NB4 (cell line): ENCODE measurements at regions not wholly inside any gene's neighbourhood (a gene's known extent, or its start where the extent isn't known, plus 50 kb on each side); places are given as distances from the start of the nearest gene placed in this dataset.

Source experiments
- DNase-seq: peaks from one replicate; pipeline ENCODE4 v3.0.0; 2010; ENCODE audit warnings: low read depth
- H3K4me3 ChIP-seq: one replicate; pipeline ENCODE4 v1.5.1; 2011; ENCODE audit warnings: mild to moderate bottlenecking, low read depth, low read length, moderate library complexity
- MYC ChIP-seq: IDR thresholded peaks from 2 replicates; pipeline ENCODE4 v1.6.1; 2011; ENCODE audit warnings: low read depth, low read length
- POLR2A ChIP-seq: IDR thresholded peaks from 2 replicates; pipeline ENCODE4 v1.6.1; 2011; ENCODE audit warnings: mild to moderate bottlenecking; ENCODE audit not compliant: insufficient read length; ENCODE audit errors: extremely low read depth
- TF ChIP-seq, protein P1 (sequence below): IDR thresholded peaks from 2 replicates; pipeline ENCODE4 v1.6.1; 2011; ENCODE audit warnings: low read depth, low read length
- TF ChIP-seq, protein P2 (sequence below): IDR thresholded peaks from one replicate; pipeline ENCODE4 v1.5.1; 2012; ENCODE audit warnings: low read depth, low read length

DNA sequence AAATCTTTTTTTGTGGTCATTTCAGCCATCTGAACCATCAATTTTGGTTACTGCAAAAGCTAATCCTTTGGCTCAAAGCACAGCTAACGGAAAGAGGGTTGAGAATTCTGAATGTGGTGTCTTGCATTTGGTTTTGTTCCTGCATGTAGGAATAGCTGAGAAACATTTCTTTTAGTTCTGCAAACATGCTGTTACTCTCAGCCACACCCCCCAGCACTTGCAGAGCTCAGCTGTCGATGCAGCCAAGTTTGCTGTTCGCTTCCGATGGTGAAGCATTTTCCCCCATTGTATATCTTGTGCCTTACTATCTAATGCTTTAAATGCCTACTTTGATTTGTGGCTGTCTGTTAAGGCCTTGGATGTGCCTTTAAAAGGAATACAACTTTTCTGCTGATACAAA, 294.9 kb upstream of the FANCL start:
- no peak overlapping the region for H3K4me3 ChIP-seq
- DNase-seq, result no peak
- TF ChIP-seq, protein P1, sequence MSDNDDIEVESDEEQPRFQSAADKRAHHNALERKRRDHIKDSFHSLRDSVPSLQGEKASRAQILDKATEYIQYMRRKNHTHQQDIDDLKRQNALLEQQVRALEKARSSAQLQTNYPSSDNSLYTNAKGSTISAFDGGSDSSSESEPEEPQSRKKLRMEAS, result no peak
- TF ChIP-seq POLR2A (no peak), MYC (no peak)
- TF ChIP-seq, protein P2, sequence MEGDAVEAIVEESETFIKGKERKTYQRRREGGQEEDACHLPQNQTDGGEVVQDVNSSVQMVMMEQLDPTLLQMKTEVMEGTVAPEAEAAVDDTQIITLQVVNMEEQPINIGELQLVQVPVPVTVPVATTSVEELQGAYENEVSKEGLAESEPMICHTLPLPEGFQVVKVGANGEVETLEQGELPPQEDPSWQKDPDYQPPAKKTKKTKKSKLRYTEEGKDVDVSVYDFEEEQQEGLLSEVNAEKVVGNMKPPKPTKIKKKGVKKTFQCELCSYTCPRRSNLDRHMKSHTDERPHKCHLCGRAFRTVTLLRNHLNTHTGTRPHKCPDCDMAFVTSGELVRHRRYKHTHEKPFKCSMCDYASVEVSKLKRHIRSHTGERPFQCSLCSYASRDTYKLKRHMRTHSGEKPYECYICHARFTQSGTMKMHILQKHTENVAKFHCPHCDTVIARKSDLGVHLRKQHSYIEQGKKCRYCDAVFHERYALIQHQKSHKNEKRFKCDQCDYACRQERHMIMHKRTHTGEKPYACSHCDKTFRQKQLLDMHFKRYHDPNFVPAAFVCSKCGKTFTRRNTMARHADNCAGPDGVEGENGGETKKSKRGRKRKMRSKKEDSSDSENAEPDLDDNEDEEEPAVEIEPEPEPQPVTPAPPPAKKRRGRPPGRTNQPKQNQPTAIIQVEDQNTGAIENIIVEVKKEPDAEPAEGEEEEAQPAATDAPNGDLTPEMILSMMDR, result no peak

DNA sequence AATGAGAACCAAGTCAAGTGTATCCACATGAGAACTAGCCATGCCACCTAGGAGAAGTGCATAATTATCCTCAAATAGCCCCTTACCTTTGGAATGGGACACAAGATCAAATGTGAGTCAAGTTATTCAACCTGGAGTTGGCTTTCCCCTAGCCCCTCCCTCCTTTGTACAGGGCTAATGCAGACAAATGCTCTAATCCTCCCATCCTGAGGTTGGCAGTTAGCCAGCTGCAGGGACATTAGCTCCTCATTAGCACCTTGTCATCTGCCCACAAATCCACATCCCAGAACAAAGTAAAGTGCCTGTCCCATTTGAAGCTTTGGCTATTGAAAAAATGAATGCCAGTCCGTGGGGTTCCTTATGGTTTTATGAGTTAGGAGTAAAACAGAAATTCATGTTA, 294.1 kb upstream of the FANCL start:
- TF ChIP-seq, protein P1, result no peak
- TF ChIP-seq POLR2A (no peak), MYC (no peak)
- TF ChIP-seq, protein P2, result no peak
- DNase-seq, result no peak
- no peak overlapping the region for H3K4me3 ChIP-seq

DNA sequence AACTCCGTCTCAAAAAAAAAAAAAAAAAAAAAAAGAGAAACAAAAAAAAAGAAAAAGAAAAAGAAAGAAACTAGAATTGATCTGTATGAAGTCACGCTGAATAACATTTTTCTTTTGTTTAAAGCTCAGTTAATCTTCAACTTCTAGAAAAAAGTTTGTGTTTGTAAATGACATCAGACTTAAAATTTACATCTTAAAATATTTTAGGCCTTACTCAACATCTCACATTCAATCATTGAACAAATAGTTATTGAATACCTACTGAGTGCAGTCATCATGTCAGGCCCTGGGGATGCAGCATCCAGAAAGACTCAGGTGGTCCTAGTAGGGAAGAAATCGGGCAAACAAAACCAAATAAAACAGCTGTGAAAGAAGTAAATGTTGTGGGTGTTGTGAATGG, 292.3 kb upstream of the FANCL start:
- DNase-seq, result no peak
- H3K4me3 ChIP-seq, result no peak overlapping the region
- TF ChIP-seq MYC, result no peak

DNA sequence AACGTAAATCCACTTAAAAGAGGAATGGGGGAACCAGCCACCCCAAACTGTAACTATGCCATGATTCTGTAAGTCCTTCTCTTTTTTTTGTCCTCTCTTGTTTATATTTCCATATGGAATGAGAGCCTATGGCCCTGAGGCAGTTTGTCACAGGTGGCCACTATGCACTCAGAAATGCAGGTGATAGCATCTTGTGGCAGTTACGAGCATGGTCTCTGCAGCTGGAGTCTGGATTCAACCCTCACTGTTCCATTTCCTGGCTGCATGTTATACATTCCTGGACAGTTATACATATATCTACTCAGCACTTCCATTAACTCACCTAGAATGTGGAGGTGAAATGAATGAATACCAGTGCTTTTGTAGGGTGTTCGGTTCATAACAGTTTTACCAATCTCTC, 291.5 kb upstream of the FANCL start:
- TF ChIP-seq POLR2A (no peak), MYC (no peak)
- TF ChIP-seq, protein P2, result no peak
- TF ChIP-seq, protein P1, result no peak
- DNase-seq, result no peak
- H3K4me3 ChIP-seq, result no peak overlapping the region

DNA sequence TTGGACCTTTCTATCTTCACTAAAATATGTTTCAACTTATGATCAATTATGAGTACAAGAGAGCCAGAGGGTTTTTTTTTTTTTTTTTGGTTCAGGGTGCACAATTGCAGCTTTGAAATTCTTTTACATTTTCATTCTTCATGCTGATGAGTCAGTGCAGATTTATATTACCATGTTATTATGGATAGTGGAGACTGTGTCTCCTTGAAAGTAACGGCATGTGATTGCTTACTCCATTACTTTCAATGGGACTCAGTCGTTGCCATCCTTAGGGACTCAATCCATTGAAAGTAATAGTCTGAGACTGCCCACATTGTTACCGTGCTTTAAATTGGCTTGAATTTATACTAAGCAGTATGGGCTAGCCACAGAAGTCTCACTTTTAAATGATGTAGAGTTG, 286.5 kb upstream of the FANCL start:
- H3K4me3 ChIP-seq, result no peak overlapping the region
- no peak for DNase-seq
- TF ChIP-seq, protein P2, result no peak
- no peak for TF ChIP-seq POLR2A
- TF ChIP-seq, protein P1, result no peak
- no peak for TF ChIP-seq MYC

DNA sequence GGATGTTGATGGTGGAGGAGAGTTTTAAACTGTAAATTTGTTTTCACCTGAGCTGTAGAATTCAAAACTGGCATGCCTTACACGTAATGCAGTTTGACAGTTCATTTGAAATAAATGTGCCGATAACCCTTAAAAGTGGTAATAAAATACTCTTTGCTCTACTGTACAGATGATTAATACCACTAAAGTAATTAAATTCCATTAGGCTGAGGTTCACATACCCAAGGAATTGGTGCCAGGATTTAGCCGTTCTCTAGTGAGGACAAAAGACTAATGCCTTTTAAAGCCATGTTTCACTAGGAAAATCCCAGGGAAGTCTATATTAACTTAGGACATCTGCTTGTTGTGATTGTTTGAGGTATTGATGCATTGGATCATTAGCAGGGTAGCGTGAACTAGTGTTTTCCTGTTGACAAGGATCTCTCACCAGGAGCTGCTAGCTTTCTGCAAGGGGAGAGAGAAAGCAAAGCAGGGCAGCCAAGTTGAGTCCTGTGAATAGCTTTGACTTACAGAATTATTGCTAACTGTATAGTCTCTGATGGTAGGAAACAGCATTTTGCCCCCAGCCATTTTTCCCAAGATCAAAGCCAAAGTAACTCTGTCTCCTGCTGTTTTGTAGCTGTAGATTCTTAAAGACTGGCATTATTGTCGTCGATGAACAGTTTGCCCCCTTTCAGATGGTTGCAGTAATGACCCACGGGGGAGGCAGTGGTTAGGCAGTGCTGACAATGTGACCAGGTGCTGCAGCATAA, 280.9 kb upstream of the FANCL start:
- TF ChIP-seq, protein P1, result no peak
- TF ChIP-seq POLR2A, result no peak
- TF ChIP-seq, protein P2, result no peak
- TF ChIP-seq MYC, result no peak
- no peak for DNase-seq
- no peak overlapping the region for H3K4me3 ChIP-seq
